Endothelial cell of umbilical vein (primary cell): ENCODE measurements at regions not wholly inside any gene's neighbourhood (a gene's known extent, or its start where the extent isn't known, plus 50 kb on each side); places are given as distances from the start of the nearest gene placed in this dataset.

Source experiments
- BruUV-seq: library from RNA; stranded (reverse); fragments of 400-500 nt; replicated peaks from 2 replicates; lab custom pipeline; 2021; lab: Mats Ljungman, UMichigan
- CTCF ChIA-PET: fragments of 300-600, 350-600 bp; sonication (Branson Sonifier 250); formaldehyde crosslinking; loops from one replicate; lab custom pipeline; 2021; ENCODE audit warnings: antibody characterized with exemption, inconsistent platforms; lab: Charles Lee
- POLR2A ChIA-PET: fragments of 300-600, 350-600 bp; sonication (Branson Sonifier 250); formaldehyde crosslinking; loops from one replicate; lab custom pipeline; 2021; ENCODE audit warnings: antibody characterized with exemption, inconsistent platforms; lab: Charles Lee
- DNase-seq: peaks from one replicate; pipeline ENCODE4 v3.0.0-alpha.2; 2011; ENCODE audit warnings: low read depth, low spot score
- FAIRE-seq: peaks from 2 replicates; lab custom pipeline; 2011; peaks lifted over from hg19 to GRCh38; lab: Jason Lieb, UNC
- H2AFZ ChIP-seq: 2 replicates; pipeline ENCODE4 v1.6.0; 2012; ENCODE audit warnings: low read depth, low read length, control low read depth, inconsistent platforms
- H3K27ac ChIP-seq: 2 replicates; pipeline ENCODE4 v1.5.1; 2011; ENCODE audit warnings: low read depth, mild to moderate bottlenecking, control low read depth, low read length, moderate library complexity; ENCODE audit not compliant: insufficient read depth
- H3K27me3 ChIP-seq, 2 experiments: 2 replicates each; pipeline versions ENCODE4 v1.6.0 to v1.6.1; 2011; ENCODE audit warnings: low read length in 2 of 2, mixed read lengths in 1 of 2; ENCODE audit not compliant: control insufficient read depth in 2 of 2, insufficient read depth in 2 of 2
- H3K36me3 ChIP-seq, 2 experiments: 2 replicates in 1 of 2; 3 replicates in 1 of 2; pipeline ENCODE4 v1.5.1; 2011; ENCODE audit warnings: low read length in 2 of 2, mild to moderate bottlenecking in 1 of 2, moderate library complexity in 1 of 2; ENCODE audit not compliant: control insufficient read depth in 2 of 2, insufficient read depth in 2 of 2; ENCODE audit errors: extremely low read depth in 1 of 2
- H3K4me1 ChIP-seq: 3 replicates; pipeline ENCODE4 v1.5.1; 2011; ENCODE audit warnings: mild to moderate bottlenecking, low read length; ENCODE audit not compliant: control insufficient read depth, insufficient read depth; ENCODE audit errors: extremely low read depth
- H3K4me2 ChIP-seq: 2 replicates; pipeline ENCODE4 v1.6.1; 2011; ENCODE audit warnings: low read length, control low read depth, mixed read lengths; ENCODE audit not compliant: insufficient read depth
- H3K4me3 ChIP-seq, 3 experiments: fragments of 200-600 bp in 1 of 3; sonication (generic), shearing (Covaris generic) in 1 of 3; replicated peaks in 1 of 3; 2 replicates each; pipeline ENCODE4 v1.5.1; 2011 to 2016; ENCODE audit warnings: control low read depth in 3 of 3, low read length in 3 of 3, mild to moderate bottlenecking in 2 of 3, inconsistent platforms in 1 of 3, low read depth in 1 of 3, moderate library complexity in 1 of 3; ENCODE audit not compliant: insufficient read depth in 1 of 3
- H3K79me2 ChIP-seq: 2 replicates; pipeline ENCODE4 v1.6.0; 2012; ENCODE audit warnings: low read length, inconsistent platforms; ENCODE audit not compliant: control insufficient read depth, insufficient read depth
- H3K9ac ChIP-seq: replicated peaks from 2 replicates; pipeline ENCODE3; 2011; ENCODE audit warnings: low read length, control low read depth; ENCODE audit not compliant: insufficient read depth; ENCODE audit errors: extremely low read depth
- H3K9me1 ChIP-seq: replicated peaks from 3 replicates; pipeline ENCODE4 v1.6.0; 2011; ENCODE audit warnings: mild to moderate bottlenecking, low read length; ENCODE audit not compliant: control insufficient read depth, insufficient read depth; ENCODE audit errors: extremely low read depth
- H3K9me3 ChIP-seq: replicated peaks from 2 replicates; pipeline ENCODE4 v1.5.1; 2012; ENCODE audit warnings: low read length, inconsistent platforms; ENCODE audit not compliant: control insufficient read depth, insufficient read depth
- H4K20me1 ChIP-seq: replicated peaks from 2 replicates; pipeline ENCODE3; 2011; ENCODE audit warnings: mild to moderate bottlenecking, low read length; ENCODE audit not compliant: control insufficient read depth, insufficient read depth; ENCODE audit errors: extremely low read depth
- CTCF ChIP-seq, 2 donors: IDR thresholded peaks; 1 replicate in 1 of 2; 2 replicates in 1 of 2; pipeline ENCODE4 v1.5.1; 2011; ENCODE audit warnings: low read length in 2 of 2, mild to moderate bottlenecking in 2 of 2, moderate library complexity in 2 of 2, control low read depth in 1 of 2, inconsistent platforms in 1 of 2, low read depth in 1 of 2; ENCODE audit not compliant: insufficient read depth in 1 of 2; ENCODE audit errors: extremely low read depth in 1 of 2
- EZH2 ChIP-seq: IDR thresholded peaks from 2 replicates; pipeline ENCODE4 v1.6.1; 2012; ENCODE audit warnings: borderline replicate concordance, low read depth, mild to moderate bottlenecking, moderate library complexity, low read length, inconsistent platforms; ENCODE audit not compliant: severe bottlenecking
- FOS ChIP-seq: IDR thresholded peaks from 2 replicates; pipeline ENCODE4 v1.6.1; 2011; ENCODE audit warnings: mild to moderate bottlenecking, low read length, moderate library complexity, borderline replicate concordance; ENCODE audit not compliant: insufficient read depth
- GATA2 ChIP-seq: IDR thresholded peaks from 2 replicates; pipeline ENCODE4 v1.7.0; 2011; ENCODE audit warnings: low read depth, mild to moderate bottlenecking, moderate library complexity, mixed read lengths, low read length; ENCODE audit not compliant: insufficient read length, insufficient read depth
- JUN ChIP-seq: IDR thresholded peaks from 2 replicates; pipeline ENCODE4 v1.6.1; 2011; ENCODE audit warnings: borderline replicate concordance, low read depth; ENCODE audit not compliant: insufficient read length, insufficient read depth
- MAX ChIP-seq: IDR thresholded peaks from 2 replicates; pipeline ENCODE4 v1.6.1; 2011; ENCODE audit not compliant: insufficient read depth, insufficient read length
- MYC ChIP-seq: IDR thresholded peaks from one replicate; pipeline ENCODE4 v1.6.1; 2011; ENCODE audit warnings: mild to moderate bottlenecking, low read depth, low read length
- POLR2A ChIP-seq: IDR thresholded peaks from 2 replicates; pipeline ENCODE4 v1.6.1; 2012; ENCODE audit warnings: low read depth, mild to moderate bottlenecking, control low read depth, low read length
- POLR2AphosphoS5 ChIP-seq: IDR thresholded peaks from 2 replicates; pipeline ENCODE4 v1.6.1; 2012; ENCODE audit warnings: low read depth, mild to moderate bottlenecking, control low read depth, low read length, moderate library complexity; ENCODE audit not compliant: insufficient read depth
- dilution Hi-C: fragments of 300-500 bp; cut with MboI; formaldehyde crosslinking; loops from one replicate; pipeline ENCODE4 v1.15.0; 2019; ENCODE audit warnings: low sequenced_read_pairs; ENCODE audit not compliant: extremely low pct_ligation_motif_present
- intact Hi-C: fragments of 100-400 bp; cut with micrococcal nuclease; formaldehyde crosslinking; loops from one replicate; pipeline ENCODE4 v1.10.0; 2022

- intact Hi-C loops: no loop called here
- Histone ChIP-seq H3K36me3 (no peaks in the 10 kb centered on the region), H4K20me1 (no peaks in the 10 kb centered on the region), H2AFZ (no peak overlapping the region), H3K27me3 (no peaks in the 10 kb centered on the region), H3K27ac (no peak overlapping the region), H3K9me3 (peaks cover 2% of the 10 kb centered on the region), H3K9me1 (no peaks in the 10 kb centered on the region), H3K9ac (no peak overlapping the region), H3K4me3 (no peak overlapping the region), H3K4me1 (no peaks in the 10 kb centered on the region), H3K79me2 (no peaks in the 10 kb centered on the region), H3K4me2 (no peak overlapping the region)
- DNase-seq (no peak), FAIRE-seq (no peak)
- dilution Hi-C loops: no loop called here
- TF ChIP-seq JUN (no peak), EZH2 (no peak), CTCF (IDR thresholded peaks at IDR 0.05; ENCODE audit: extremely low read depth in 1 of 2, insufficient read depth in 1 of 2, low read depth in 1 of 2, low read length in 2 of 2) (no peak), MAX (no peak), POLR2AphosphoS5 (no peak), MYC (no peak), GATA2 (no peak), FOS (no peak), POLR2A (no peak)
- ChIA-PET POLR2A (no interaction called here), CTCF (no interaction called here)
- BruUV-seq: no TSS peak
These were observed 168.3 kb downstream of the FAXC start for GRCh38 chr6:99181174-99181573.
